ENCODE measurements at regions not wholly inside any gene's neighbourhood (a gene's known extent, or its start where the extent isn't known, plus 50 kb on each side); places are given as distances from the start of the nearest gene placed in this dataset.

DNA sequence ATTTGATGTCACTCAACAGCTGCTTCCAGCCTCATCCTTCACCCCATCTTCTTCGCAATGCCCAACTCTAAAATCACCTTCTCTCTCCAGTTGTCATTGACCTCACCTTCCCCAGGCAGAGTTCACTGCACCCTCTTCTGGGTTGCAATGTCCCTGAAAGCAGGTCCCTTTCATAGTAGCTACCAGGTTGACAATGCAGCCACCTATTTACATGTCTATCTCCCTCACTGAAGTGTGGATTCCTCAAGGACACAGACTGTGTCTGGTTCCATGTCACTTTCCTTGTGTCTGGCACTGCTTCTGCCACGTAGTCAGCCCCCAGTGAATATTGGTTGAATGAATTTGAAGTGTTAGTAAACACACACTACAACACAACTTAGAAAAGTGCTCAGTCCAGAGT lies 445.5 kb upstream of the WWC1 start:
- H4K20me1 ChIP-seq (ENCODE audit: insufficient read depth, low read length) = no peaks in the 10 kb centered on the region
- intact Hi-C loops (cut with micrococcal nuclease; ENCODE audit: unreplicated experiment) = no loop called here
- BruUV-seq (replicated peaks) = no TSS peak

GRCh38 chr5:167849874-167850273 lies 441.6 kb upstream of the WWC1 start:
- H3K36me3 ChIP-seq (ENCODE audit: insufficient read depth, low read length) = no peaks in the 10 kb centered on the region
- ChIA-PET POLR2A (no interaction called here), CTCF (ENCODE audit: unreplicated experiment) (no interaction called here)
- no peaks in the 10 kb centered on the region for H3K4me1 ChIP-seq (ENCODE audit: insufficient read depth, low read length, poor library complexity, severe bottlenecking)
- H3K9me3 ChIP-seq (ENCODE audit: low read length) = no peaks in the 10 kb centered on the region
- TF ChIP-seq CTCF (conservative IDR thresholded peaks at IDR 0.05; ENCODE audit: low read length) = no peak
- no peak for TF ChIP-seq EZH2phosphoT487 (IDR thresholded peaks at IDR 0.05; ENCODE audit: borderline replicate concordance, low read depth, low read length)
- H3K79me2 ChIP-seq (ENCODE audit: insufficient read depth, low read depth, low read length) = no peaks in the 10 kb centered on the region
- H3K9me2 ChIP-seq (ENCODE audit: insufficient read depth, low read length) = no peaks in the 10 kb centered on the region
- intact Hi-C loops (cut with micrococcal nuclease; ENCODE audit: unreplicated experiment) = no loop called here
- no peaks in the 10 kb centered on the region for H4K20me1 ChIP-seq (ENCODE audit: insufficient read depth, low read length)
- no peak overlapping the region for H3K4me2 ChIP-seq (ENCODE audit: low read length)
- no TSS peak for BruUV-seq (replicated peaks)
- no peak for DNase-seq (ENCODE audit: low spot score)
- no peak overlapping the region for H3K4me3 ChIP-seq (ENCODE audit: low read depth, low read length, poor library complexity, severe bottlenecking)
- H2AFZ ChIP-seq (ENCODE audit: low read length) = no peak overlapping the region
- no peak overlapping the region for H3K27ac ChIP-seq (ENCODE audit: low read depth, low read length, poor library complexity, severe bottlenecking)

More for the DNA sequence above, 445.5 kb upstream of the WWC1 start:
- Histone ChIP-seq H3K4me3 (ENCODE audit: low read depth, low read length, poor library complexity, severe bottlenecking) (no peak overlapping the region), H3K79me2 (ENCODE audit: insufficient read depth, low read depth, low read length) (no peaks in the 10 kb centered on the region), H3K27ac (ENCODE audit: low read depth, low read length, poor library complexity, severe bottlenecking) (no peak overlapping the region), H3K4me2 (ENCODE audit: low read length) (no peak overlapping the region), H3K9me3 (ENCODE audit: low read length) (no peaks in the 10 kb centered on the region), H3K4me1 (ENCODE audit: insufficient read depth, low read length, poor library complexity, severe bottlenecking) (no peaks in the 10 kb centered on the region), H3K9me2 (ENCODE audit: insufficient read depth, low read length) (no peaks in the 10 kb centered on the region), H3K36me3 (ENCODE audit: insufficient read depth, low read length) (no peaks in the 10 kb centered on the region), H2AFZ (ENCODE audit: low read length) (no peak overlapping the region)
- TF ChIP-seq CTCF (conservative IDR thresholded peaks at IDR 0.05; ENCODE audit: low read length) (no peak), EZH2phosphoT487 (IDR thresholded peaks at IDR 0.05; ENCODE audit: borderline replicate concordance, low read depth, low read length) (no peak)
- no peak for DNase-seq (ENCODE audit: low spot score)
- ChIA-PET POLR2A (no interaction called here), CTCF (ENCODE audit: unreplicated experiment) (no interaction called here)

GRCh38 chr5:167850911-167851310 lies 440.5 kb upstream of the WWC1 start:
- no peak overlapping the region for H3K27ac ChIP-seq (ENCODE audit: low read depth, low read length, poor library complexity, severe bottlenecking)
- no peaks in the 10 kb centered on the region for H3K9me3 ChIP-seq (ENCODE audit: low read length)
- BruUV-seq (replicated peaks) = no TSS peak
- ChIA-PET POLR2A (no interaction called here), CTCF (ENCODE audit: unreplicated experiment) (no interaction called here)
- H3K4me1 ChIP-seq (ENCODE audit: insufficient read depth, low read length, poor library complexity, severe bottlenecking) = no peaks in the 10 kb centered on the region
- H3K79me2 ChIP-seq (ENCODE audit: insufficient read depth, low read depth, low read length) = no peaks in the 10 kb centered on the region
- H2AFZ ChIP-seq (ENCODE audit: low read length) = no peak overlapping the region
- no peak for TF ChIP-seq CTCF (conservative IDR thresholded peaks at IDR 0.05; ENCODE audit: low read length)
- DNase-seq (ENCODE audit: low spot score) = no peak
- H4K20me1 ChIP-seq (ENCODE audit: insufficient read depth, low read length) = no peaks in the 10 kb centered on the region
- intact Hi-C loops (cut with micrococcal nuclease; ENCODE audit: unreplicated experiment) = no loop called here
- H3K4me2 ChIP-seq (ENCODE audit: low read length) = no peak overlapping the region
- H3K4me3 ChIP-seq (ENCODE audit: low read depth, low read length, poor library complexity, severe bottlenecking) = no peak overlapping the region
- H3K9me2 ChIP-seq (ENCODE audit: insufficient read depth, low read length) = no peaks in the 10 kb centered on the region
- no peaks in the 10 kb centered on the region for H3K36me3 ChIP-seq (ENCODE audit: insufficient read depth, low read length)
